ENCODE measurements at regions not wholly inside any gene's neighbourhood (a gene's known extent, or its start where the extent isn't known, plus 50 kb on each side); places are given as distances from the start of the nearest gene placed in this dataset.
"Not testable (repeated sequence)": the region's sequence is repeated elsewhere in the genome, so short reads cannot be mapped to it uniquely, and the experiment has no call there.

- TF ChIP-seq CTCF, POLR2A (IDR thresholded peaks at IDR 0.05): not testable (repeated sequence)
Observed at GRCh38 chr9:135384815-135385405, 94.7 kb upstream of the PPP1R26 start.

All from right lobe of liver (tissue), 4 donors.